Upper lobe of left lung (tissue), 4 donors: ENCODE measurements at regions not wholly inside any gene's neighbourhood (a gene's known extent, or its start where the extent isn't known, plus 50 kb on each side); places are given as distances from the start of the nearest gene placed in this dataset.
"Not testable (repeated sequence)": the region's sequence is repeated elsewhere in the genome, so short reads cannot be mapped to it uniquely, and the experiment has no call there.

Source experiments
- POLR2AphosphoS5 ChIP-seq, 2 donors: sonication (generic); formaldehyde crosslinking; IDR thresholded peaks; one replicate each; pipeline ENCODE4 v1.5.1; 2017; ENCODE audit warnings: antibody characterized with exemption in 2 of 2
- TF ChIP-seq, protein P1 (sequence below), 6 experiments: fragments of 450-650 bp in 4 of 6; fragments of 200-600 bp in 2 of 6; sonication (generic) in 2 of 6; IDR thresholded peaks; one replicate each; pipeline ENCODE4 v1.5.1; 2016 to 2019; ENCODE audit warnings: antibody characterized with exemption in 6 of 6

DNA sequence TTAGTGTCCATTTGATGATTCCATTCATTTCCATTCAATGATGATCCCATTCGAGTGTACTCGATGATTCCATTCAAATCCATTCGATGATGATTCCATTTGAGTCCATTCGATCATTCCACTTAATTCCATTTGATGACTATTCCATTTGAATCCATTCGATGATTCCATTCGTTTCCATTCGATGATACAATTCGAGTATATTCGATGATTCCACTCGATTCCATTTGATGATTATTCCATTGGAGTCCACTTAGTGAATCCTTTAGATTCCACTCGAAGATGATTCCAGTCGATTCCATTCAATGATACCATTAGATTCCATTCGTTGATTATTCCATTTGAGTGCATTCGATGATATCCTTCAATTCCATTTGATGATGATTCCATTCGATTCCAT lies 277.0 kb downstream of the CCT8L2 start:
- TF ChIP-seq, protein P1, sequence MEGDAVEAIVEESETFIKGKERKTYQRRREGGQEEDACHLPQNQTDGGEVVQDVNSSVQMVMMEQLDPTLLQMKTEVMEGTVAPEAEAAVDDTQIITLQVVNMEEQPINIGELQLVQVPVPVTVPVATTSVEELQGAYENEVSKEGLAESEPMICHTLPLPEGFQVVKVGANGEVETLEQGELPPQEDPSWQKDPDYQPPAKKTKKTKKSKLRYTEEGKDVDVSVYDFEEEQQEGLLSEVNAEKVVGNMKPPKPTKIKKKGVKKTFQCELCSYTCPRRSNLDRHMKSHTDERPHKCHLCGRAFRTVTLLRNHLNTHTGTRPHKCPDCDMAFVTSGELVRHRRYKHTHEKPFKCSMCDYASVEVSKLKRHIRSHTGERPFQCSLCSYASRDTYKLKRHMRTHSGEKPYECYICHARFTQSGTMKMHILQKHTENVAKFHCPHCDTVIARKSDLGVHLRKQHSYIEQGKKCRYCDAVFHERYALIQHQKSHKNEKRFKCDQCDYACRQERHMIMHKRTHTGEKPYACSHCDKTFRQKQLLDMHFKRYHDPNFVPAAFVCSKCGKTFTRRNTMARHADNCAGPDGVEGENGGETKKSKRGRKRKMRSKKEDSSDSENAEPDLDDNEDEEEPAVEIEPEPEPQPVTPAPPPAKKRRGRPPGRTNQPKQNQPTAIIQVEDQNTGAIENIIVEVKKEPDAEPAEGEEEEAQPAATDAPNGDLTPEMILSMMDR (IDR thresholded peaks at IDR 0.05) = not testable (repeated sequence)
- not testable (repeated sequence) for TF ChIP-seq POLR2AphosphoS5 (IDR thresholded peaks at IDR 0.05)
